ENCODE measurements at regions not wholly inside any gene's neighbourhood (a gene's known extent, or its start where the extent isn't known, plus 50 kb on each side); places are given as distances from the start of the nearest gene placed in this dataset.

DNA sequence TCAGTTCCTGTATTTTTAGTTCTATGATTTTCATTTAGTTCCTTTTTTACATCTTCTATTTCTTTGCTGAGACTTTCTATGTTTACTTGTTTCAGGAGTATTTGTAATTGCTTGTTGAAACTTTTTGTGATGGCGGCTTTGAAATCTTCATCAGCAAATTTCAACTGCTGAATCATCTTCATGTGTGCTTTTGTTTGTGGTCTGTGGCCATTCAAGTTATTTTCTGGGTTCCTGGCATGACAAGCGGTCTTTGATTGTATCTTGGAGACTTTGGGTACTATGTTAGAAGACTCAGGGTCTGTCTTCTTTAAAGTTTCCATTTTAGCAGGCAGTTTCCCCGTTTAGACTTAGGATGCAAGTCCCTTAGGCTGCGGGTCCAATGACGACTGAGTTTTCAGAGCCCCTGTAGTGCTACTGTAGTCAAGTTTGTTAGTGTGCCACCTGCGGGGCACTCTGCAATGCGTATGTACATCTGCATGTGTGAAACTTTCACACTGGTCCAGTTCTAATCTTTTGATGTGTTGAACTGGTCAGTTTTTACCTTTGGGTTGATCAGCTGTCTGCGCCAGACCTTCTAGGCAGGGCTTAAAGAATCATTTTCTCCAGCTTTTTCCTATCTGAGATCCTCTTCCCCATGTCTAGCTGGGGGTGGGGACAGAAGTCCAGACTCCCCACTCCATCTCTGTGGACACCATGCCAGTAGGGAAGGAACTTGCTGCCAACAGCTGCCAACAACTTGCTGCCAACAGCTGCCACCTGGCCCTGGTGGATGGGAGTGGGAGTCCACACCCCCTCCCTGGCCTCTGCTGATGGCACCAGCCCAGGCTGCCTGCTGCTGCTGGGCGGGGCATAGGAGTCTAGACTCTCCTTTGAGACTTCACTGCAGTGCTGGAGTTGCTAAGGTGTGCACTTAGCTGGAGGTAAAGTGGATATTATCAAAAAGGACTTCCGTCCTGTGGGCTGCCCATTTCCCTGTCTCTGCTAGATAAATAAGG is 190.9 kb downstream of the TJP1 start:
- H3K27me3 ChIP-seq (ENCODE audit: control insufficient read depth, insufficient read depth, low read length): no peaks in the 10 kb centered on the region
- no peak overlapping the region for H3K4me3 ChIP-seq (ENCODE audit: low read depth, low read length)
- H3K4me1 ChIP-seq (ENCODE audit: control insufficient read depth, insufficient read depth, low read length): peaks cover 6% of the 10 kb centered on the region; the same call in 1 of the 2 replicates
- no peak overlapping the region for H3K27ac ChIP-seq (ENCODE audit: low read depth, low read length)
- no peaks in the 10 kb centered on the region for H3K36me3 ChIP-seq (ENCODE audit: control insufficient read depth, insufficient read depth, low read length)
- no peak overlapping the region for H3K9ac ChIP-seq (ENCODE audit: low read length)
- H3K9me3 ChIP-seq (ENCODE audit: control insufficient read depth, insufficient read depth, low read depth, low read length): peaks cover 7% of the 10 kb centered on the region

DNA sequence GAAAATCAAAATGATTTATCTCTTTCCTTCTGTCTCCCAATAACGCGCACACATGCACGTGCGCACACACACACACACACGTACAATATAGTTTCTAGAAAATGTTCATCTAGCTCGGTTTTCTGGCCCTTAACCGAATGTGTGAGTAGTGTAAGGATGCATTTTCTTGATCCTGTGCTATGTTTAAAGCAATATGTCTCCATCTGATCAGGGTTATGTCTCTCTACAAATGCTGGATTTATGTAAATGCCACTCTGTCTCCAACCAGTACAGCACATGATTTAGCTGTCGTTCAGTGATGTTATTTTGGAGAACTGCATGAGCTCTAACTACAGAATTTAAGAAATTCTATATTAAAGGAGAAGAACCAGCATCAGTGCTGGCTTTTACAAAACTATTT is 198.0 kb downstream of the TJP1 start:
- Histone ChIP-seq H3K4me3 (ENCODE audit: low read depth, low read length) (no peak overlapping the region), H3K27ac (ENCODE audit: low read depth, low read length) (no peak overlapping the region), H3K9ac (ENCODE audit: low read length) (no peak overlapping the region), H3K4me1 (ENCODE audit: control insufficient read depth, insufficient read depth, low read length) (no peaks in the 10 kb centered on the region), H3K27me3 (ENCODE audit: control insufficient read depth, insufficient read depth, low read length) (no peaks in the 10 kb centered on the region), H3K9me3 (ENCODE audit: control insufficient read depth, insufficient read depth, low read depth, low read length) (peaks cover 7% of the 10 kb centered on the region; the same call in 1 of the 2 replicates), H3K36me3 (ENCODE audit: control insufficient read depth, insufficient read depth, low read length) (no peaks in the 10 kb centered on the region)

DNA sequence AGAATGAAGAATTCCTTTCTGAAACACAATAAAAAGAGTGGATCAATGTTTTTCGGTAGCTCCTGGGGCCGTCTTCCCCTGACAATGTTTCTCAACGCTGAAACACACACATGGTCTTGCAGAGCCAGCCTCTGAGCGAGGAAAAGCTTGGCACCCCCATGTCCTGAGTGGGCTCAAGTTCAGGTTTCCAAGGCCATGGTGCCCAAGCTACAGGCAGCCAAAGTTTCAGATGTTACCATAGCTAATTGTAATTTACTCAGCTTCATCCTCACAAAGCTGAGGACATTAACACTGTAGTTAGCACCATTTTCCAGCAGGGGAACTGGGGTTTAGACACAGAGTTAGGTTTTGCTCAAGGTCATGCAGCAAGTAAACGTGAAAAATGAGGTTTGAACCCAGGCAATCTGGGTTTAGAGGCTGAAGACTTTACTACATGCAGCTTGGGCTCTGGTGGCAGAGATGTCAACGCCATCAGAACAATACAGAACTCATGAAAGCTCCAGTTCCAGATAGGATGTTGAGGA is 199.1 kb downstream of the TJP1 start:
- Histone ChIP-seq H3K27ac (ENCODE audit: low read depth, low read length) (no peak overlapping the region), H3K9me3 (ENCODE audit: control insufficient read depth, insufficient read depth, low read depth, low read length) (peaks cover 7% of the 10 kb centered on the region; the same call in 1 of the 2 replicates), H3K4me1 (ENCODE audit: control insufficient read depth, insufficient read depth, low read length) (no peaks in the 10 kb centered on the region), H3K36me3 (ENCODE audit: control insufficient read depth, insufficient read depth, low read length) (no peaks in the 10 kb centered on the region), H3K9ac (ENCODE audit: low read length) (no peak overlapping the region), H3K4me3 (ENCODE audit: low read depth, low read length) (no peak overlapping the region), H3K27me3 (ENCODE audit: control insufficient read depth, insufficient read depth, low read length) (no peaks in the 10 kb centered on the region)

DNA sequence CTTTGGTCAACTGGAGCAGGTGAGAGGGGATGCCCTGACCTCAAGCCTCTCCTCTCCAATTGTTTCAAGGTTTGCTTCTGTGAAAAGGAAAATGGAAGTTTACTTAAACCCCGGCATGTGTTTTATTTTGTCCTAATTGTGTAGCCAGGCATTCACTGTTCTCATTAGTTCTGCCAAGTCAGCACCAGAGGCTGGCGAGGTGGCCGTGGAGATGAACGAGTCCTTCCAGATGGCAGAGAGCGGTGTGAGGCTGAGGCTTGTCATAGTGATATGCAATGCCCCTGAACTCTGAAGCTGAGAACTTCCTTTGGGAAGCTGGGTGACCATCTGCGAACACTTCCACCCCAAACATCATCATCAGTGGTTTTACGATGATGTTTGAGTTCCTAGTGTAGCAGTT is 199.6 kb downstream of the TJP1 start:
- no peaks in the 10 kb centered on the region for H3K27me3 ChIP-seq (ENCODE audit: control insufficient read depth, insufficient read depth, low read length)

DNA sequence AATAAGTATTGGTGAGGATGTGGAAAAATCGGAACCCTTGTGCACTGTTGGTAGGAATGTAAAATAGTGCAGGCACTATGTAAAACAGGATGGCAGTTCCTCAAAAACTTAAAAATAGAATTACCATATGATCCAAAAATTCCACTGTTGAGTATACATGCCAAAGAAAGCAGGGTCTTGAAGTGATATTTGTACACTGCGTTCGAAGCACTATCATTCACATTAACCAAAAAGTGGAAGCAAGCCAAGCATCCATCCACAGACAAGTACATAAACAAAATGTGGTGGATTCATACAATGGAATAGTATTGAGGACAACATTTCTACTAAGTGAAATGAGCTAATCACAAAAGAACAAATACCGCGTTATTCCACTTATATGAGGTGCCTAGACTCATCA is 200.7 kb downstream of the TJP1 start:
- H3K9me3 ChIP-seq (ENCODE audit: control insufficient read depth, insufficient read depth, low read depth, low read length): peaks cover 10% of the 10 kb centered on the region; the same call in 1 of the 2 replicates
- no peaks in the 10 kb centered on the region for H3K27me3 ChIP-seq (ENCODE audit: control insufficient read depth, insufficient read depth, low read length)
- H3K4me3 ChIP-seq (ENCODE audit: low read depth, low read length): no peak overlapping the region
- H3K9ac ChIP-seq (ENCODE audit: low read length): no peak overlapping the region
- no peaks in the 10 kb centered on the region for H3K4me1 ChIP-seq (ENCODE audit: control insufficient read depth, insufficient read depth, low read length)
- H3K36me3 ChIP-seq (ENCODE audit: control insufficient read depth, insufficient read depth, low read length): no peaks in the 10 kb centered on the region
- no peak overlapping the region for H3K27ac ChIP-seq (ENCODE audit: low read depth, low read length)

More for the DNA sequence above, 199.6 kb downstream of the TJP1 start:
- H3K9ac ChIP-seq (ENCODE audit: low read length): no peak overlapping the region
- no peaks in the 10 kb centered on the region for H3K4me1 ChIP-seq (ENCODE audit: control insufficient read depth, insufficient read depth, low read length)
- H3K36me3 ChIP-seq (ENCODE audit: control insufficient read depth, insufficient read depth, low read length): no peaks in the 10 kb centered on the region
- no peak overlapping the region for H3K27ac ChIP-seq (ENCODE audit: low read depth, low read length)
- H3K9me3 ChIP-seq (ENCODE audit: control insufficient read depth, insufficient read depth, low read depth, low read length): peaks cover 9% of the 10 kb centered on the region; the same call in 1 of the 2 replicates
- H3K4me3 ChIP-seq (ENCODE audit: low read depth, low read length): no peak overlapping the region

DNA sequence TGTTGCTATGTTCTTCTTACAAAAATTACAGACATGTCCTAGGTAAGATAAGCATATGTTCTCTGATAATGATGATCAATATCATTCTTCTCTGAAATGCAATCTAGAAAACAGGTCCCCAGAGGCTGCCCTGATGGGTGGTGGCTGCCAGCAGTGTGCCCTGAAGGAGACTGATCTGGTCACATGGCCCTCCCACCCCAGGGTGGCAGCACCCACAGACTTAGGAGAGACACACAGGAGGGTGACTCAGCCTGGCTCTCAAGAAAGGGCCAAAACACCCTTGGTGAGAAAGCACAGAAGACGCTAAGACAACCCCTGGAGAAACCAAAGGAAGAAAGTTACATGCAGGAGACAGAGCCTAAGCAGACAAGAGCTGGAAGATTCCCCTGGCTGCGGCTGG is 203.7 kb downstream of the TJP1 start:
- no peak overlapping the region for H3K27ac ChIP-seq (ENCODE audit: low read depth, low read length)
- H3K9me3 ChIP-seq (ENCODE audit: control insufficient read depth, insufficient read depth, low read depth, low read length): peaks cover 3% of the 10 kb centered on the region; the same call in 1 of the 2 replicates
- no peak overlapping the region for H3K4me3 ChIP-seq (ENCODE audit: low read depth, low read length)
- H3K36me3 ChIP-seq (ENCODE audit: control insufficient read depth, insufficient read depth, low read length): no peaks in the 10 kb centered on the region
- H3K9ac ChIP-seq (ENCODE audit: low read length): no peak overlapping the region
- H3K27me3 ChIP-seq (ENCODE audit: control insufficient read depth, insufficient read depth, low read length): no peaks in the 10 kb centered on the region
- no peaks in the 10 kb centered on the region; the same call in 1 of the 2 replicates for H3K4me1 ChIP-seq (ENCODE audit: control insufficient read depth, insufficient read depth, low read length)

DNA sequence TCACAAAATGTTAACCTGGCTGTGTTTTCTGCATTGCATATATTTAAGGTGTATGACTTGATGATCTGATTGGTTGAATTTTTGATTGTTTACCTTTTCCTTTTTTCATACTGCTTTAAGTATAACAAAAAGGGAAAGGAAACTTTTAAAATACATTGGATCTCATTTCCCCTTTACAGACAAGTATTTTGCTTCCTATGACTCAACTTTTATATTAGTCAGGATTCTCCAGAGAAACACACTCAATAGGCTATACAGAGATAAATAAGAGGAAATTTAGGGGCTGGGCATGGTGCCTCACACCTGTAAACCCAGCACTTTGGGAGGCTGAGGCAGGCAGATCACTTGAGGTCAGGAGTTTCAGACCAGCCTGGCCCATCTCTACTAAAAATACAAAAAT is 205.8 kb downstream of the TJP1 start:
- Histone ChIP-seq H3K4me1 (ENCODE audit: control insufficient read depth, insufficient read depth, low read length) (peaks cover 19% of the 10 kb centered on the region), H3K27me3 (ENCODE audit: control insufficient read depth, insufficient read depth, low read length) (no peaks in the 10 kb centered on the region), H3K9me3 (ENCODE audit: control insufficient read depth, insufficient read depth, low read depth, low read length) (peaks cover 3% of the 10 kb centered on the region; the same call in 1 of the 2 replicates), H3K27ac (ENCODE audit: low read depth, low read length) (no peak overlapping the region), H3K9ac (ENCODE audit: low read length) (no peak overlapping the region), H3K4me3 (ENCODE audit: low read depth, low read length) (no peak overlapping the region), H3K36me3 (ENCODE audit: control insufficient read depth, insufficient read depth, low read length) (no peaks in the 10 kb centered on the region)

DNA sequence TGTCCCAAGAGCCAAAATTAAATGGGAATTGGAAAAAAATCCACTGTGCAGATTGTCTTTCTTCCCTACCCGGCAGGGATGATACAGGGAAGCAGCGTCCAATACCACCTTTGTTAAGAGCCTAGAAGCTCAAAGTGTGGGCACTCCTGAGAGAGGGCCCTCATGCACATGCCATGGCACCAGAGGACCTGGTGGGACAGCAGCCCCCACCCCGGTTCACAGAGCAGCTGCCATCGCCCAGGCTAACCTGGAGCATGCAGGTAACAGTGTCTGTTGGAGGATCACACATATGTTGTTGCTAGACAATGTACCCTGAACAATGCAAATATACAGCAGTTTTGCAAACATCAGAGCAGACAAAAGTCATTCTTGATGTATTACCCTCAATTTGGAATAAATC is 206.5 kb downstream of the TJP1 start:
- Histone ChIP-seq H3K4me3 (ENCODE audit: low read depth, low read length) (no peak overlapping the region), H3K9ac (ENCODE audit: low read length) (no peak overlapping the region)

DNA sequence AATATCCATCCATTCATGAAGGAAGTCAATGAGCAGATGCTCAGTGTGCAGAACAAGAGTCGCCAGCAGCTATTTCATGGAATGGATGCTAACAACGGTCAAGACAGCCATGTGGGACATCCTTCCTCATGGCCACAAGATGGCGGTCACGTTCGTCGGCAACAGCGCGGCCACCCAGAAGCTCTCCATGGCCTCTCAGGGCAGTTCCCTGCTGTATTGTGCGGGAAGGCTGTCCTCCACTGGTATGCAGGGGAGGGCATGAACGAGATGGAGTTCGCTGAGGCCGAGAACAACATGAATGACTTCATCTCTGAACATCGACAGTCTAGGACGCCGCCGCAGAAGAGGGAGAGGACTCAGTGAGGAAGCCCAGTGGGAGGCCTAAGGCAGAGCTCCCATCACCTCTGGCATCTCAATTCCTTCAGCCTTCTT is 208.3 kb downstream of the TJP1 start:
- peaks cover 3% of the 10 kb centered on the region; the same call in 1 of the 2 replicates for H3K9me3 ChIP-seq (ENCODE audit: control insufficient read depth, insufficient read depth, low read depth, low read length)
- H3K27me3 ChIP-seq (ENCODE audit: control insufficient read depth, insufficient read depth, low read length): no peaks in the 10 kb centered on the region
- H3K36me3 ChIP-seq (ENCODE audit: control insufficient read depth, insufficient read depth, low read length): no peaks in the 10 kb centered on the region
- no peak overlapping the region for H3K27ac ChIP-seq (ENCODE audit: low read depth, low read length)
- H3K4me1 ChIP-seq (ENCODE audit: control insufficient read depth, insufficient read depth, low read length): peaks cover 31% of the 10 kb centered on the region
- H3K4me3 ChIP-seq (ENCODE audit: low read depth, low read length): no peak overlapping the region
- no peak overlapping the region for H3K9ac ChIP-seq (ENCODE audit: low read length)

More for the DNA sequence above, 206.5 kb downstream of the TJP1 start:
- Histone ChIP-seq H3K36me3 (ENCODE audit: control insufficient read depth, insufficient read depth, low read length) (no peaks in the 10 kb centered on the region), H3K9me3 (ENCODE audit: control insufficient read depth, insufficient read depth, low read depth, low read length) (peaks cover 3% of the 10 kb centered on the region; the same call in 1 of the 2 replicates), H3K4me1 (ENCODE audit: control insufficient read depth, insufficient read depth, low read length) (peaks cover 26% of the 10 kb centered on the region), H3K27ac (ENCODE audit: low read depth, low read length) (no peak overlapping the region), H3K27me3 (ENCODE audit: control insufficient read depth, insufficient read depth, low read length) (no peaks in the 10 kb centered on the region)

DNA sequence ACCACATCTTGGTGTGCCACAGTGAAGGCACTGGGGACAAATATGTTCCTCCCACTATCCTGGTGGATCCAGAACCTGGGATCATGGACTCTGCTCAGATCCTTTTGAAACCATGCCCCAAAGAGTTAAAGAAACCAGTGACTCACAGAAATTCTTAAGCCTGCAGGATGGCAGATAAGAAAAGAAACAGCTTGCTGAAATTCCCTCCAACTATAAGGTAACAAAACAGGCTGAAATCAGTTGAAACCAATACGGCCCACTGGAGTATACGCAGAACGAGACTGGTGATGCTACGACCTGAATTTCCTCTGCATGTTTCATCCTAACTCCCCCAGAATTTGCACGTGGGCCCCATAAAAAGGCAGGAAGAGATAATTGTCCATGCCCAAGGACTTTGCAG is 209.6 kb downstream of the TJP1 start:
- no peaks in the 10 kb centered on the region for H3K36me3 ChIP-seq (ENCODE audit: control insufficient read depth, insufficient read depth, low read length)
- H3K27me3 ChIP-seq (ENCODE audit: control insufficient read depth, insufficient read depth, low read length): no peaks in the 10 kb centered on the region
- peaks cover 31% of the 10 kb centered on the region for H3K4me1 ChIP-seq (ENCODE audit: control insufficient read depth, insufficient read depth, low read length)
- peaks cover 2% of the 10 kb centered on the region; the same call in 1 of the 2 replicates for H3K9me3 ChIP-seq (ENCODE audit: control insufficient read depth, insufficient read depth, low read depth, low read length)
- H3K9ac ChIP-seq (ENCODE audit: low read length): no peak overlapping the region
- no peak overlapping the region for H3K4me3 ChIP-seq (ENCODE audit: low read depth, low read length)
- H3K27ac ChIP-seq (ENCODE audit: low read depth, low read length): no peak overlapping the region

DNA sequence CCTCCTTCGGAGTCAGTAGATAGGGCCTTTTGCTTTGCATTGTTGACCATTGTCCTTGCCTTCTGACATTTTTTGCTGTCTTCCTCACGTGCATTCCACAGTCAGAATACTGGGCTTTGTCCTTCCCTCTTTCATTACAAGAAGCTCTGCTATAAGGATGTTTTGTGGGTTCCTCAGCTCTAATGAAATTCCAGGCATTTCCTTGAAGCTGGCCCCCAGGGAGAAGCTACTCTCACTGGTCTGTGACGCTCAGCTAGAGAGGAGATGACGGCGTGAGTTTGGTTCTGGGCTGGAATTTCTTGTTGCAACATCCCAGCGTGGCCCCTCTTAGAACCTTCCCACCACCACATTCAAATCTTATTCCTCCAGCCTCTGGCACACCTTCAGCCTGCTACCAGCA is 210.2 kb downstream of the TJP1 start:
- H3K36me3 ChIP-seq (ENCODE audit: control insufficient read depth, insufficient read depth, low read length): no peaks in the 10 kb centered on the region
- no peak overlapping the region for H3K9ac ChIP-seq (ENCODE audit: low read length)
- H3K9me3 ChIP-seq (ENCODE audit: control insufficient read depth, insufficient read depth, low read depth, low read length): no peaks in the 10 kb centered on the region
- H3K27me3 ChIP-seq (ENCODE audit: control insufficient read depth, insufficient read depth, low read length): no peaks in the 10 kb centered on the region
- H3K4me3 ChIP-seq (ENCODE audit: low read depth, low read length): no peak overlapping the region
- H3K27ac ChIP-seq (ENCODE audit: low read depth, low read length): no peak overlapping the region; the same call in 1 of the 2 replicates
- H3K4me1 ChIP-seq (ENCODE audit: control insufficient read depth, insufficient read depth, low read length): peaks cover 31% of the 10 kb centered on the region

Data from HUES6 (cell line).